SH-SY5Y (cell line): ENCODE measurements at regions not wholly inside any gene's neighbourhood (a gene's known extent, or its start where the extent isn't known, plus 50 kb on each side); places are given as distances from the start of the nearest gene placed in this dataset.

Experiments
- GATA2 ChIP-seq: IDR thresholded peaks from 2 replicates; pipeline ENCODE4 v1.6.1; 2011; ENCODE audit warnings: mild to moderate bottlenecking, low read depth, low read length
- GATA3 ChIP-seq: IDR thresholded peaks from 2 replicates; pipeline ENCODE4 v1.6.1; 2011; ENCODE audit warnings: low read depth, mild to moderate bottlenecking, low read length, moderate library complexity

DNA sequence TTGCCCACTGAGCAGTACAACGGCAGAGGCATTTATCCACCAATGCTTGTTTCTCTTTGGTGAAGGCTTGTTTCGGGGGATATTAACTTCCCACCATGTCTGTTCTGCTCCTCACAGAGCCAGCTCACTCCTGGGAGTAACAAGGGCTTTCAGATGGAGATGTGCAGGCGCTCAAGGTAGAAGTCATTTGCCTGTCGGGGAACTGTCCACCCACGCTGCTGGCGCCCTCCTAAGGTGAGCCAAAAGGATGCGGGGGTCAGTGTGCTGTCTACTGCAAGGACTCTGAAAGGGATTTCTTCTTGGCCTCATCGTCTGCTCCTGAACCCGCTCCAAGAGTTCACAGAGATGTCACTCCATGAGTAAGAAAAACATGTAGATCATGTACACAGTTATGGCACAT is 57.0 kb upstream of the CYRIA start:
- TF ChIP-seq GATA2 (no peak), GATA3 (no peak)
